NK-92 treated with Interleukin-12 subunit alpha and Interleukin-12 subunit beta, amount 100 ng/mL, for 24 hours (cell line): ENCODE measurements at regions not wholly inside any gene's neighbourhood (a gene's known extent, or its start where the extent isn't known, plus 50 kb on each side); places are given as distances from the start of the nearest gene placed in this dataset.

Experiments used
- DNase-seq: peaks from one replicate; lab custom pipeline; 2025; lab: John Stamatoyannopoulos, UW

- no peak for DNase-seq
These were observed 182.2 kb downstream of the GLI2 start for GRCh38 chr2:120917886-120918285.

GRCh38 chr2:120919216-120919615, 183.5 kb downstream of the GLI2 start:
- no peak for DNase-seq

GRCh38 chr2:120919771-120920453, 184.2 kb downstream of the GLI2 start:
- no peak for DNase-seq

- no peak for DNase-seq
These were observed 184.9 kb downstream of the GLI2 start for GRCh38 chr2:120920454-120921148.

GRCh38 chr2:120921457-120921856, 185.8 kb downstream of the GLI2 start:
- no peak for DNase-seq

GRCh38 chr2:120922571-120923332, 187.1 kb downstream of the GLI2 start:
- no peak for DNase-seq

- DNase-seq, result no peak
These were observed 187.8 kb downstream of the GLI2 start for GRCh38 chr2:120923426-120923825.

GRCh38 chr2:120924924-120925323, 189.3 kb downstream of the GLI2 start:
- no peak for DNase-seq

- DNase-seq, result no peak
These were observed 191.0 kb downstream of the GLI2 start for GRCh38 chr2:120926463-120927264.

GRCh38 chr2:120927265-120927628, 191.6 kb downstream of the GLI2 start:
- no peak for DNase-seq

- DNase-seq, result no peak
These were observed 194.2 kb downstream of the GLI2 start for GRCh38 chr2:120929829-120930228.

- DNase-seq, result no peak
These were observed 194.6 kb downstream of the GLI2 start for GRCh38 chr2:120930236-120930635.

- DNase-seq, result no peak
These were observed 195.2 kb downstream of the GLI2 start for GRCh38 chr2:120930864-120931263.

GRCh38 chr2:120932472-120932871, 196.8 kb downstream of the GLI2 start:
- DNase-seq, result no peak

- DNase-seq, result no peak
These were observed 197.2 kb downstream of the GLI2 start for GRCh38 chr2:120932881-120933280.

GRCh38 chr2:120933693-120934573, 198.3 kb downstream of the GLI2 start:
- DNase-seq, result no peak

- no peak for DNase-seq
These were observed 199.1 kb downstream of the GLI2 start for GRCh38 chr2:120934574-120935338.

- DNase-seq, result no peak
These were observed 200.0 kb downstream of the GLI2 start for GRCh38 chr2:120935339-120936313.
